Nephron (organoid): ENCODE measurements at regions not wholly inside any gene's neighbourhood (a gene's known extent, or its start where the extent isn't known, plus 50 kb on each side); places are given as distances from the start of the nearest gene placed in this dataset.

Experiments
- H3K27ac Mint-ChIP-seq, 3 experiments: 2 replicates each; pipeline ENCODE4 v1.8.0; 2020; ENCODE audit warnings: mixed read lengths in 3 of 3, mild to moderate bottlenecking in 2 of 3, moderate library complexity in 1 of 3
- H3K27me3 Mint-ChIP-seq: 2 replicates; pipeline ENCODE4 v1.8.0; 2021; ENCODE audit warnings: low read depth, mild to moderate bottlenecking, moderate library complexity, mixed read lengths
- H3K36me3 Mint-ChIP-seq: 2 replicates; pipeline ENCODE4 v1.8.0; 2020; ENCODE audit warnings: low read depth, mixed read lengths
- H3K4me1 Mint-ChIP-seq: 2 replicates; pipeline ENCODE4 v1.8.0; 2020; ENCODE audit warnings: mixed read lengths
- H3K4me3 Mint-ChIP-seq, 3 experiments: 2 replicates each; pipeline ENCODE4 v1.8.0; 2020; ENCODE audit warnings: mild to moderate bottlenecking in 3 of 3, mixed read lengths in 3 of 3, moderate library complexity in 2 of 3
- H3K9me3 Mint-ChIP-seq: 2 replicates; pipeline ENCODE4 v1.8.0; 2020; ENCODE audit warnings: mixed read lengths
- CTCF ChIP-seq, 3 experiments: fragments of 200-600 bp; sonication (generic); IDR thresholded peaks; one replicate each; pipeline ENCODE4 v1.5.0; 2021; ENCODE audit warnings: antibody characterized with exemption in 3 of 3; ENCODE audit not compliant: unreplicated experiment in 3 of 3

- H3K27ac Mint-ChIP-seq: no peak overlapping the region
- H3K4me1 Mint-ChIP-seq: peaks cover 6% of the 10 kb centered on the region
- peaks cover 7% of the 10 kb centered on the region for H3K9me3 Mint-ChIP-seq
- no peaks in the 10 kb centered on the region for H3K36me3 Mint-ChIP-seq
- H3K4me3 Mint-ChIP-seq: no peak overlapping the region
- no peak for TF ChIP-seq CTCF (IDR thresholded peaks at IDR 0.05; ENCODE audit: unreplicated experiment in 3 of 3)
- H3K27me3 Mint-ChIP-seq: peaks cover 6% of the 10 kb centered on the region
Observed at GRCh38 chr21:35171385-35171784, 122.3 kb upstream of the RUNX1 start.

- no peak overlapping the region for H3K27ac Mint-ChIP-seq
- peaks cover 6% of the 10 kb centered on the region for H3K4me1 Mint-ChIP-seq
- H3K9me3 Mint-ChIP-seq: peaks cover 7% of the 10 kb centered on the region
- H3K27me3 Mint-ChIP-seq: peaks cover 6% of the 10 kb centered on the region
- H3K4me3 Mint-ChIP-seq: no peak overlapping the region
- no peak for TF ChIP-seq CTCF (IDR thresholded peaks at IDR 0.05; ENCODE audit: unreplicated experiment in 3 of 3)
- H3K36me3 Mint-ChIP-seq: no peaks in the 10 kb centered on the region
Observed at GRCh38 chr21:35170818-35171217, 121.7 kb upstream of the RUNX1 start.

- Mint-ChIP-seq H3K36me3 (no peaks in the 10 kb centered on the region), H3K4me3 (no peak overlapping the region), H3K27ac (no peak overlapping the region)
Observed at GRCh38 chr21:35170244-35170643, 121.1 kb upstream of the RUNX1 start.

GRCh38 chr21:35169574-35169973, 120.5 kb upstream of the RUNX1 start:
- Mint-ChIP-seq H3K27ac (no peak overlapping the region), H3K36me3 (no peaks in the 10 kb centered on the region), H3K9me3 (no peaks in the 10 kb centered on the region), H3K27me3 (peaks cover 6% of the 10 kb centered on the region), H3K4me3 (no peak overlapping the region), H3K4me1 (peaks cover 6% of the 10 kb centered on the region)
- no peak for TF ChIP-seq CTCF (IDR thresholded peaks at IDR 0.05; ENCODE audit: unreplicated experiment in 3 of 3)

More at GRCh38 chr21:35170244-35170643, 121.1 kb upstream of the RUNX1 start:
- Mint-ChIP-seq H3K4me1 (peaks cover 6% of the 10 kb centered on the region), H3K9me3 (peaks cover 3% of the 10 kb centered on the region), H3K27me3 (peaks cover 6% of the 10 kb centered on the region)
- no peak for TF ChIP-seq CTCF (IDR thresholded peaks at IDR 0.05; ENCODE audit: unreplicated experiment in 3 of 3)

GRCh38 chr21:35168735-35169134, 119.6 kb upstream of the RUNX1 start:
- Mint-ChIP-seq H3K27me3 (peaks cover 6% of the 10 kb centered on the region), H3K9me3 (peaks cover 5% of the 10 kb centered on the region), H3K36me3 (no peaks in the 10 kb centered on the region), H3K27ac (no peak overlapping the region), H3K4me3 (no peak overlapping the region), H3K4me1 (peaks cover 6% of the 10 kb centered on the region)
- no peak for TF ChIP-seq CTCF (IDR thresholded peaks at IDR 0.05; ENCODE audit: unreplicated experiment in 3 of 3)

GRCh38 chr21:35164971-35165483, 115.9 kb upstream of the RUNX1 start:
- Mint-ChIP-seq H3K36me3 (no peaks in the 10 kb centered on the region), H3K27me3 (peaks cover 10% of the 10 kb centered on the region), H3K4me1 (peaks cover 6% of the 10 kb centered on the region), H3K9me3 (peaks cover 5% of the 10 kb centered on the region), H3K27ac (no peak overlapping the region), H3K4me3 (no peak overlapping the region)
- no peak for TF ChIP-seq CTCF (IDR thresholded peaks at IDR 0.05; ENCODE audit: unreplicated experiment in 3 of 3)
